ENCODE measurements at regions not wholly inside any gene's neighbourhood (a gene's known extent, or its start where the extent isn't known, plus 50 kb on each side); places are given as distances from the start of the nearest gene placed in this dataset.

DNA sequence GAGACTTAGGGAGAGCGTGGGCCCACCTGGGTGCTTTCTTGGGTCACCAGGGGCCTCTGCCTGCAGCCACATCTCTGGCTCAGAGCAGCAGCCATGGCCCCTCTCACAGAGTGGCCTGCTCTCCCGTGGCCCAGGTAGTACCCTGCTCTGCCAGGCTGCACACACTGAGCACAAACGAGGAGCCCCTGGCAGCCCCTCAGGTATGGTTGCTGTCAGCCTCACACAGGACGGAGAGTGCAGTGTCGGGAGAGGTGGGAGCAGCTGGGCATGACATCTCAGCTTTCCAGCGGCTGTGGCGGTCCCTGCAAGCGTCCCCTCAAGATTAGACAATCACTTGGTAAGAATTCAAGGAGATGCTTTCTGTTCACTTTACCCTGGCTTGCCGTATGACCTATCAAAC, 137.0 kb upstream of the IRX4 start:
- TF ChIP-seq CTCF (IDR thresholded peaks at IDR 0.05) (no peak), POLR2A (IDR thresholded peaks at IDR 0.05) (no peak)
